Epidermal melanocyte (primary cell): ENCODE measurements at regions not wholly inside any gene's neighbourhood (a gene's known extent, or its start where the extent isn't known, plus 50 kb on each side); places are given as distances from the start of the nearest gene placed in this dataset.

Source experiments
- DNase-seq: peaks from one replicate; pipeline ENCODE4 v3.0.0; 2011; ENCODE audit warnings: low spot score; ENCODE audit not compliant: insufficient read length

- DNase-seq: no peak
These were observed 361.7 kb upstream of the MAP3K7 start for GRCh38 chr6:90948540-90948939.

GRCh38 chr6:90947184-90948064 is 360.6 kb upstream of the MAP3K7 start:
- DNase-seq: no peak

- DNase-seq: no peak
These were observed 355.0 kb upstream of the MAP3K7 start for GRCh38 chr6:90941885-90942284.

DNA sequence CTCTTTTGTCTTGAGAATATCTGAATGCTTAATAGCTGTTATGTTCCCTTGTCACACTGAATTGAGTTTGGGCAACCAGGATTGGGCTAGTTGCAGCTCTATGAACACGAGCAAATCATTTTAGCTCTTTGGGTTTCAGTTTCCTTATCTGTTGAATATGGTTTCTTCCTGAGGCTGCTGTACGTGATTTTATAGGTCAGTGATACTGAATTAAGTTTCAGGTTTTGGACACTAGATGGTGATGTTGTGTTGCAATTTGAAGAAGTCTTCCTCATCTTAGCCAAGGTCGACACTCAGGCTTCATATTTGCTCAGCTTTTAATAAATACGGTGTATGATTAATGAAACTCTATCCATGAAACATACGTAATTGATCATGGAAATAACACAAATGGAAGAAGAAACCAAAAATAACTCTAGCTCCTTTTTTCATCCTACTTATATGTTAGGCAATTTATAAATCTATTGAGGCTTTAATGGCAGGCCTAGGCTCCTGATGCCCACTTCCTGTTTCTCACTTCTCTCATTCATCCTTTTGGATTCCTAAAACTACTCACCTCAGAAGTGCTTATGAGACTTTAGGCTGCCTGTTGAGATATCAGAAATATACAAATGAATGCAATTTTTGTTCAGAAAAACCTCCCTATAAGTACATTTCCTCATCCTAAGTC is 354.1 kb upstream of the MAP3K7 start:
- DNase-seq: no peak

DNA sequence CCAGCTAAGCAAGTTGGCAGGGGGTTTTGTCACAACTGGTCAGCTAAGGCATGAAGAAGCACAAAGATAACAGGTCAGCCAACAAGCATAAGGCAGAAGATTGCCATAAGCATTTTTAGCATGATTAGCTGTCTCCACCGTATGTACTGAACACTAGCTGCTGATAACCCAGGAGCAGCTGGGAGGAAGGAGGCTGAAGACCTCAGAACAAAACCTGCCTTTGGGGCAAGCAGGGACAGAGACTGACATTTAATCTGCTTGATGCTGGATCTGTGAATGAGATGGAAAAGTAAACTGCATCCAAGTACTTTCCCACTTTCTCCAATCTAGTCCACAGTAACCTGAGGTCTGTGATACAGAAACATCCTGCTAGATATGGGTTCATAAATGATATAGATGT is 353.0 kb upstream of the MAP3K7 start:
- DNase-seq: no peak

GRCh38 chr6:90938122-90938521 is 351.2 kb upstream of the MAP3K7 start:
- no peak for DNase-seq

- DNase-seq: no peak
These were observed 349.4 kb upstream of the MAP3K7 start for GRCh38 chr6:90936286-90936685.

GRCh38 chr6:90934966-90935365 is 348.1 kb upstream of the MAP3K7 start:
- DNase-seq: no peak

DNA sequence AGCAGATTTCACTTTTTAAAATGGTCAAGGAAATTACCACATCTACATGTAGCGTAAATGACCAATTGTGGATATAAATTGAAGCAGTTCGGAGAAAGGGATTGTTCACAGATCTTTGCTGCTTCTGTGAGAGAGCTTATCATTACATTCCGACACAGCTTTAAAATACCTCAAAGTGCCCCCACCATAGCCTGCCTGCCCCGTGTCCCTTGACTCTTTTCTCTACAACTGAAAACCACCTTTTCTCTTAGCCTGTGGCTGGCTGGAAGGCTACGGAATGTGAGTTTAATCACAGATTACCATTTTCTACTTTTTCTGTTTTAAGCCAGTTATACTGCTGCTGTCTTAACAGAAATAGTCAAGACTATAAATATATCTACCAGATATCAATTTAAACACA is 347.2 kb upstream of the MAP3K7 start:
- DNase-seq: no peak

DNA sequence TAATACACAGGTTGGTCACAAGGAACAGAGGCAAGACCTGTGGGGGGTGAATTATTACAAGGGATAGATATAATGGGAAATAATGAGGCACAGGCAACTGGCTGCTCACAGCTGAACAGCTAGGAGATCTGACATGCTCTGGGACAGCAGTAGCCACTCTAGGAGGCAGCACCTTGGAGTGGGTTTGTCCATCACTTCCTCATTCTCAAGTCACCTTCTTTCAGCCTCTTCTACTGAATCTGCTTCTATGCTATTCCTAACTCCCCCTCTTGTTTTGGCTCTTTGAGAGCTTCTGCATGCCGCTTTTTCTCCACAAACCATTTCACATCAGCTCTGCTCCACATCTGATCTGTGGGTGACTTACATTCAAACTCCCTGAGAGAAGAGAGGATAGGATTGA is 345.5 kb upstream of the MAP3K7 start:
- no peak for DNase-seq

GRCh38 chr6:90928051-90928450 is 341.2 kb upstream of the MAP3K7 start:
- DNase-seq: no peak

- no peak for DNase-seq
These were observed 338.9 kb upstream of the MAP3K7 start for GRCh38 chr6:90925726-90926125.

- DNase-seq: no peak
These were observed 335.5 kb upstream of the MAP3K7 start for GRCh38 chr6:90922325-90922724.

GRCh38 chr6:90918361-90918760 is 331.5 kb upstream of the MAP3K7 start:
- DNase-seq: no peak

DNA sequence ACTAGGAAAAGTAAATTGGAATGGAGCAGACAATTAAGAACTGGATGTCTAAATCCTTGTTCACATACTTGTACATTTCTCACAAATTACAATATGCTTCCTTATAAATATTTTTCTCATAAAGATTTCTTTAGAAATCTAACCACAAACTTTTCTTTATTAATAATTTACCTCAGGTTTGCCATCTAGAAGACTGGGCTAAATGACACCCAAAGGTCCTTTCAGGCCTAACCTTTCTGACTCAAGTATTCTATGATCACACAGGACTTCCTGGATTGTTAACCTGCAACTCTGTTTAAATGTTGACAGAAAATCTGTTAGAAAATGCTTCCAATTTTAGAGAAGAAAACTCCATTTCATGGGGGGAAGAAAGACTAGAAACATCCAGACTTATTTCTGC is 330.5 kb upstream of the MAP3K7 start:
- no peak for DNase-seq

- DNase-seq: no peak
These were observed 330.1 kb upstream of the MAP3K7 start for GRCh38 chr6:90916968-90917367.

GRCh38 chr6:90915224-90915915 is 328.5 kb upstream of the MAP3K7 start:
- no peak for DNase-seq

GRCh38 chr6:90914312-90914711 is 327.4 kb upstream of the MAP3K7 start:
- no peak for DNase-seq

DNA sequence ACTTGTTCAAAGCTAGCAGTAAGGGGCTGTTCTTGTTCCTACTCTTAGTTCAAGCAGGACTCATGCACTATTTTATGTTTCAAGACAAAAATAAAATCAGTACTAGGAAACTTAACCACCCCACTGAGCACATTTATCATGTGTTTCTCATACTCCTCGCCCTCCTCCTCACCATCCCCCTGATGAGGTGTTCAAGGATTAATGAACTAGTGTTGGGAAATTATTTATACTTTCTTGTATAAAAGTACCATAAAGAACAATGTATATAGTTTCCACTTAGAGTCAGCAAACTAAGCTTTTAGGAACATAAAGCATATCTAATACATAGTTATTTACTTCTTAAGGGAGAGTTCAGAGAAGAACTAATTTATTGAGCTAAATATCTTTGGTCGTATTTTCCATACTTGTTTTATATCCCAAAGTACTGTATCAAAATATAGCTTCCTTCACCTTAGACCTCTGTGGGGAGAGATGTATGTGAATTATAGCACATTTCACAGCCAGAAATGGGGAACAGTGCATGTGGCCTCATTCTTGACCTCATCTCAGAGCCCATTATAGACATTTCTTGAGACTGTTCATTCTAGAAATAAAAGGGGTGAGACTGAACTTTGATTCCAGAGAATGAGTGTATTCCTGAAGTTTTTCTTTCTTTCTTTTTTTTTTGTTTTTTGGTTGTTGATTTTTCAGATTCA is 326.5 kb upstream of the MAP3K7 start:
- DNase-seq: no peak

- DNase-seq: no peak
These were observed 324.8 kb upstream of the MAP3K7 start for GRCh38 chr6:90911642-90912041.

- no peak for DNase-seq
These were observed 324.0 kb upstream of the MAP3K7 start for GRCh38 chr6:90910893-90911292.
